Large intestine (tissue), 3 donors: ENCODE measurements at regions not wholly inside any gene's neighbourhood (a gene's known extent, or its start where the extent isn't known, plus 50 kb on each side); places are given as distances from the start of the nearest gene placed in this dataset.

Source experiments
- DNase-seq, 2 donors: peaks; one replicate each; pipeline versions ENCODE4 v3.0.0 to v3.0.0-alpha.2; 2013
- H3K27ac ChIP-seq: one replicate; pipeline ENCODE4 v1.5.1; 2013; ENCODE audit warnings: low read length
- H3K27me3 ChIP-seq: 2 replicates; pipeline ENCODE4 v1.6.1; 2013; ENCODE audit warnings: low read length; ENCODE audit not compliant: control insufficient read depth, insufficient read depth
- H3K36me3 ChIP-seq: 2 replicates; pipeline ENCODE4 v1.6.1; 2013; ENCODE audit warnings: low read length; ENCODE audit not compliant: control insufficient read depth, insufficient read depth
- H3K4me1 ChIP-seq: one replicate; pipeline ENCODE4 v1.6.1; 2013; ENCODE audit warnings: low read length; ENCODE audit not compliant: control insufficient read depth, insufficient read depth
- H3K4me3 ChIP-seq: one replicate; pipeline ENCODE4 v1.5.1; 2013; ENCODE audit warnings: low read length
- H3K9me3 ChIP-seq: one replicate; pipeline ENCODE4 v1.6.1; 2013; ENCODE audit warnings: mild to moderate bottlenecking, low read depth, low read length, moderate library complexity; ENCODE audit not compliant: control insufficient read depth
- WGBS: methylation state at CpG from one replicate; pipeline ENCODE4 v1.1.5; 2013; ENCODE audit warnings: low lambda C conversion rate; ENCODE audit not compliant: insufficient coverage; 5-methylcytosine and 5-hydroxymethylcytosine counted together

DNA sequence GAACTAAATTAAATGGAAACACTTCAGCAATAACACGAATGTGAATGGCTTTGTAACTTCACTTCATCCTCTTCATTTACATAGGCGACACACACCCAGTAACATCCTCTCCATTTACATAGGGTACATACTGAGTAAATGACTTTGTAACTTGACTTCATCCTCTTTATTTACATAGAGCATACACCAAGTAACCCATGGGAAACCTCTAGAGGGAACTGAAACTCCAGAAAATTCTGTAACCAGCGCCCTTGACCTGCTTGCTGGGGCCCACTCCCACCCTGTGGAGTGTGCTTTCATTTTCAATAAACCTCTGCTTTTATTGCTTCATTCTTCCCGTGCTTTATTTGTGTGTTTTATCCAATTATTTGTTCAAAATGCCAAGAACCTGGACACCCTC lies 81.6 kb upstream of the OPRM1 start:
- H3K4me3 ChIP-seq = no peak overlapping the region
- H3K36me3 ChIP-seq = no peaks in the 10 kb centered on the region
- no peaks in the 10 kb centered on the region for H3K9me3 ChIP-seq
- no peaks in the 10 kb centered on the region for H3K4me1 ChIP-seq
- no peak overlapping the region for H3K27ac ChIP-seq
- no peaks in the 10 kb centered on the region for H3K27me3 ChIP-seq
- no peak for DNase-seq
- WGBS = 72% methylated on average over 3 of the region's 4 CpGs

DNA sequence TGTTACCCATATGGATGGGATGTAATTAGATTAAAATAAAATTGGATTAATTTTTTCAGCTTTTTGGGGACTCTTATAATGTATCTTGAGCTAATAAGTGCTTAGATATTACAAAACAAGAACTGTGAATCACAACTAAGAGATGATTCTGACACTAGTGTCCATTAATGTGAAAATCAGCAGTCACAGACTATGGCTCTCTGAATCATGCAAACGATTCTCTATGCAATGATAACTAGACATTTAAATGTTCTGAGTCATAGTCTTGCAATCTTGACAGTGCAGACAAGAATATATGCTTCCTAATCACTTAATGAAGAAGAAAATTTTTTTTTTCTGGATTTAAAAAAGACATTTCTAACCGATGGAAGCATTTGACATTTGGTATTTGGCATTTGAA lies 82.2 kb upstream of the OPRM1 start:
- no peak for DNase-seq
- H3K4me3 ChIP-seq = no peak overlapping the region
- no peaks in the 10 kb centered on the region for H3K9me3 ChIP-seq
- no peaks in the 10 kb centered on the region for H3K4me1 ChIP-seq
- H3K27me3 ChIP-seq = no peaks in the 10 kb centered on the region
- H3K36me3 ChIP-seq = no peaks in the 10 kb centered on the region
- WGBS = 90% methylated on average over 2 of the region's 2 CpGs
- H3K27ac ChIP-seq = no peak overlapping the region

DNA sequence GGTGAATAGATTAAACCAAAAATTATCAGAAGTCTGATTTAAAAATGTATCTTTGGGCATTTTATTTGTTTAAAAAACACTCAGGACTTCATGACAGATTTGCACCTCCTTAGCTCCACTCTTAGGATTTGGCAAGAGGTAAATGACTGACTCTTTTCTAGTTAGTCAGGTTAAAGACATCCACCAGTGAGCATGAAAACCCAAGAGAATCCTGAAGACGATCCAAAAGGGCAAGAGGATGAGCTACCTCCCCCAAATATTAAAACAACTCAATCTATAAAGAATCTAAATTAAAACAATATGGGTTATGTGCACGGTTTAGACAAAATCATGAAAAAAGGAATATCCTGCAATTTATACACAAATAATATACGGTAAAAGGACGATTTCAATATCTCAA lies 89.4 kb upstream of the OPRM1 start:
- no peaks in the 10 kb centered on the region for H3K36me3 ChIP-seq
- no peak overlapping the region for H3K27ac ChIP-seq
- 50% methylated on average over 1 of the region's 4 CpGs for WGBS
- no peaks in the 10 kb centered on the region for H3K4me1 ChIP-seq
- no peaks in the 10 kb centered on the region for H3K27me3 ChIP-seq
- H3K4me3 ChIP-seq = no peak overlapping the region
- DNase-seq = no peak
- no peaks in the 10 kb centered on the region for H3K9me3 ChIP-seq

DNA sequence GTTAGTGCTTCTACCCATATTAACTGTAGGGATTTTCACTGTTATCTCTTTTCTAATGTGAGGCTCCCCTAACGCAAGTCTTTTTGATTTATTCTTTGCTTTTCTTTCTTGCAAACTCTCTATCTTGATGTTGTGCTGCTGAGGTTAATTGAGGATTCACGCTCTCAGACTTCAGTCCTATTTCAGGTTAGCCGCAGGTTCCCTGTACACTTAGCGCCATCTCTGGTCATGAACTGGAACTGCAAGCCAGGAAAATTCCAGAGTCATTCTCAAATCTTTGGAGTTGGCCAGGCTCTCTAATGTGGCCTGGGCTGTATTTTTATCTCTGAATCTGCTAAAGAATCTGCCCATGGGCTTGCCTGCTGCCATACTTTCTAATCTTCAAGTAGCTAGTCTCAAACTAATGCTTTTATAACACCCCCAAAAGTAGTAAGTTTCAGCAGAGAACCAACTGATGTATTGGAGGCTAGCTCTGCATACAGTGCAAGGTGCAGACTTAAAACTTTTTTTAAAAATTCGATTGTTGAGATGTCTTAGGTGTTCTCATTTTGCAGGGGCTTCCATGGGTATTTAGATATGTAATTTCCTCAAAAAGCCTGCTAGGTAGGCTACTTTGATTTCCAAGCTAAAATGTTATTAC lies 91.1 kb upstream of the OPRM1 start:
- no peaks in the 10 kb centered on the region for H3K36me3 ChIP-seq
- no peaks in the 10 kb centered on the region for H3K27me3 ChIP-seq
- no peak overlapping the region for H3K27ac ChIP-seq
- WGBS = 10% methylated on average over 3 of the region's 5 CpGs
- DNase-seq = peak in 1 of 2 donors; percentile 24
- H3K4me1 ChIP-seq = peaks cover 4% of the 10 kb centered on the region
- no peak overlapping the region for H3K4me3 ChIP-seq
- H3K9me3 ChIP-seq = no peaks in the 10 kb centered on the region

DNA sequence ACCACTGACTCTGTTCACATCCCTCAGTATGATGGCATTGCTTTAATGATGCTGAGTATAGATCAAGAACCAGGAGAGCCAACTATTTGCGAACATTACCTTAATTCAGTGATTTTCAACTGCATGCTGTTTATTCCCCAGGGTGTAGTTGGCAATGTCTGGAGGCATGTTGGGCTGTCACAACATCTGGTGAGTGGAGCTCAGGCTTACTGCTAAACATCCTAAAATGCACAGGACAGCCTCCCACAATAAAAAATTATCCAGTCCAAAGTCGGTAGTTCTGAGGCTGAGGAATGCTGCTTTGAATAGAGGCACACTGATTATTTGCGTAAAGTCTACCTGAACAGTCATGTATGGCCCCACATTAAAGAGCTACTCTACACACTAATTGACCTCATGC lies 94.8 kb upstream of the OPRM1 start:
- no CpG with 5 or more reads among the region's 3 CpGs for WGBS

DNA sequence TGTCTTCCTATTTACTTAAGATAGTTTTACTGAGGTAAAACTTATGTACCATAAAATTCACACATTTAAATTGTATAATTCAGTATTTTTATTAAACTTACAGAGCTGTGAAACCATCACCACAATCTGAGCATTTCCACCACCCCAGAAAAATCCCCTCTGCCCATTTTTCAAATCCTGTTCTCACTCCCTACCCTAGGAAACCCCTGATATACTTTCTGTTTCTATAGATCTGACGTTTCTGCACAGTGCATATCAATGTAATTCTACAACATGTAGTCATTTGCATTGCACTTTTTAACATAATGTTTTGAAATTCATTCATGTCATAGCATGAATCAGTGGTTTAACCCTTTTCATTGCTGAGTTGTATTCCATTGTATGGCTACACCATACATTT lies 96.7 kb upstream of the OPRM1 start:
- no peaks in the 10 kb centered on the region for H3K9me3 ChIP-seq
- peaks cover 14% of the 10 kb centered on the region for H3K4me1 ChIP-seq
- no CpG with 5 or more reads among the region's 1 CpG for WGBS
- H3K4me3 ChIP-seq = no peak overlapping the region
- no peaks in the 10 kb centered on the region for H3K27me3 ChIP-seq
- H3K27ac ChIP-seq = no peak overlapping the region
- H3K36me3 ChIP-seq = no peaks in the 10 kb centered on the region
- no peak for DNase-seq

More for the DNA sequence above, 94.8 kb upstream of the OPRM1 start:
- H3K4me1 ChIP-seq = peaks cover 14% of the 10 kb centered on the region
- peak in 1 of 2 donors; percentile 41 for DNase-seq
- H3K9me3 ChIP-seq = no peaks in the 10 kb centered on the region
- no peak overlapping the region for H3K4me3 ChIP-seq
- no peaks in the 10 kb centered on the region for H3K36me3 ChIP-seq
- H3K27ac ChIP-seq = no peak overlapping the region
- H3K27me3 ChIP-seq = no peaks in the 10 kb centered on the region

DNA sequence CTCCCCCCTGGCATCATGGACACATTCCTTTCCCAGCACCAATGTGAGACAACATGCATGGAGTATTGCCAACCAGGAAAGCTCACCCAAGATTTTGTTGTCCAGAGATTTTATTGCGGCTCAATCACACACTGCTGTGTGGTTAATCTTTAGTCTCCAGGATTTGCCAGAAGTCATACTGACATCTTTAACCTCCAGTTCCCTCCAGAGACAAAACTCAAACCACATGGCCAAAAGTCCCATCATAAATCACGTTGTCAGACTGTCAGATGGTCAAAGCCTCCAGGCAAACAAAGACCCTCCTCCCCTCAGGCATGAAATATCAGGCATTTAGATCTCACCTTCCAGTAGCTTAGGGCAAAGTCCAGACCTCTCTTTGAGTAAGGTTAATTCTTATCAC lies 97.3 kb upstream of the OPRM1 start:
- peaks cover 14% of the 10 kb centered on the region for H3K4me1 ChIP-seq
- H3K9me3 ChIP-seq = no peaks in the 10 kb centered on the region
- no peaks in the 10 kb centered on the region for H3K36me3 ChIP-seq
- no peak overlapping the region for H3K4me3 ChIP-seq
- H3K27me3 ChIP-seq = no peaks in the 10 kb centered on the region
- WGBS = no CpG with 5 or more reads among the region's 2 CpGs
- no peak overlapping the region for H3K27ac ChIP-seq
- DNase-seq = peak; percentile 73 to 89

DNA sequence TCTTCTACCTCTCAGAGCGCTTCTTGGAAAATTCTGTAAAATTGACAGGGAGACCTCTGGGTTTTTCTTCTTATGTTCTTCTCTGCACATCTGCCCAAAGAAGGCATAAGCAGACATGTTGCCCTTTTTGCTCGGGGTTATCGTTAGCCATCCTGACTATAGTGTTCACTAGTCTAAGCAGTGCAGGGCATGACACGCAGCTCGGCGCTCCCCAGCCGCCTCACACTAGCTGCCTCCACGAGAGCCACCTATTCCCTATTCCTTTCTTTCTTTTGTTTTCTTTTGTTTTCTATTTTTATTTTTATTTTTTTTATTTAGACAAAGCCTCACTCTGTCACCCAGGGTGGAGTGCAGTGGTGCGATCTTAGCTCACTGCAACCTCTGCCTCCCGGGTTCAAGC lies 100.2 kb upstream of the OPRM1 start:
- Histone ChIP-seq H3K9me3 (no peaks in the 10 kb centered on the region), H3K27me3 (no peaks in the 10 kb centered on the region), H3K36me3 (no peaks in the 10 kb centered on the region), H3K27ac (no peak overlapping the region), H3K4me3 (no peak overlapping the region), H3K4me1 (peaks cover 14% of the 10 kb centered on the region)
- 84% methylated on average over 8 of the region's 10 CpGs for WGBS
- no peak for DNase-seq

DNA sequence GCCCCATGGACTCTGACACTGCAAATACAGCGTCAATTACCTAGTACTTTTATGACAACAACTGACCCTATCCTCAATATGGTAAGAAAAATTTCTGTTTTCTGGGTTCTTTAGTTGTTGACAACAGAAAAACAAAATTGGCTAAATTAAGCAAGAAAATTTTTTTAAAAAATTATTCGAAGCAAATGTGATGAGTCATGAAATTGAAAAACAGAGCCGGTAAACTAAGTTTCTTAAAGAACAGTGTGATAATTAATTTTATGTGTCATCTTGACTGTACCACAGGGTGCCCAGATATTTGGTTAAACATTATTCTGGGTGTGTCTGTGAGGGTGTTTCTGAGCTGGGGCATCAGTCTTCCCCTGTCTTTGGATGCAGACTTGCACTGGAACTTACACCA lies 107.6 kb upstream of the OPRM1 start:
- no peaks in the 10 kb centered on the region for H3K27me3 ChIP-seq
- no peak for DNase-seq
- no peak overlapping the region for H3K27ac ChIP-seq
- WGBS = 69% methylated on average over 3 of the region's 3 CpGs
- H3K9me3 ChIP-seq = no peaks in the 10 kb centered on the region
- no peak overlapping the region for H3K4me3 ChIP-seq
- H3K4me1 ChIP-seq = no peaks in the 10 kb centered on the region
- no peaks in the 10 kb centered on the region for H3K36me3 ChIP-seq

DNA sequence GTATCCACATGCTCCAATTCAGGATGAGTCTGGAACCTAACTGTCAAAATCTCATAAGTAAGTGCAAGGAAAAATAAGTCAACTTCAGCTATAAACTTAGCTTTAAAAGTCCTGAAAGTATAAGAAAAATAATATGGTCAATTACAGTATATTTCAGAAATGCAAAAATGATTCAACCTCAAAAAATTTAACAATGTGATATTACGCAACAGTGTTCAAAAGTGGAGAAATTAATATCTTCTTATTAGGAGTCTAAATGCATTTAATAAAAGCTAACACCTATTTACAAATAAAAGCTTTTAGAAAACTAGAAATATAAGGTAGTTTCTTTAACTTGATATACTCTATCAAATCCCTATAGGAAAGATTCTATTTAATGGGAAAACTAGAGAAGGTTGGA lies 111.2 kb upstream of the OPRM1 start:
- no peaks in the 10 kb centered on the region for H3K36me3 ChIP-seq
- no peaks in the 10 kb centered on the region for H3K9me3 ChIP-seq
- 100% methylated on average over 1 of the region's 1 CpG for WGBS
- H3K4me1 ChIP-seq = no peaks in the 10 kb centered on the region
- no peaks in the 10 kb centered on the region for H3K27me3 ChIP-seq
- H3K4me3 ChIP-seq = no peak overlapping the region
- DNase-seq = no peak
- no peak overlapping the region for H3K27ac ChIP-seq

DNA sequence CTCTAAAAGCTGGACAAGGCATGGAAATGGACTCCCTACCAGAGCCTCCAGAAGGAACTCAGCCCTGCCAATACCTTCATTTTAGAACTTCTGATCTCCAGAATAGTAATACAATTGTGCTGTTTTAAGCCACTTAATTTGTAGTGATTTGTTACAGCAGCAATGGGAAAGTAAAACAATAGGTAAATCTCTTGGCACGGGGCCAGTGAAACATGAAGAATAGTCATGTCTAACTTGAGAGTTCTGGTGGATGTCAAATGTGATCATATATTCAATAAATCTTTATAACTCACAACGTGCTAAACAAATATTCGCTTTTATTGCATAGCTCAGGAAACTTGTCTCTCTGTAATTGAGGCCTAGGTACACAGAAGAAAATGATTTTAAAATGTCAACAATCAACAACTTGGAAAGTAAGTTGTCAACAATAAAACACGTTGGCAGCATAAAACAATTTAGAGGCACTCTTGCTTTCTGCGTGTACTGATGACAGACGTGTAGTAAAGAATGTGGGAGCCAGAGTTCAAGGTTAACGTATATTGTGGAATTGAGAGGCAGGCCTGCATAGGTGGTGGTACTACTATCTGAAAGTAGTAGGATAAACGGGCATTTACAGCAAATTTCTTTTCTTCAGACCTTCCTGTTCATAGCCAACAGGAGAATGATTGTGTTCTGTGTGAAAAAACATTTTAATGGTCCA lies 140.5 kb upstream of the OPRM1 start:
- DNase-seq = no peak
- no peaks in the 10 kb centered on the region for H3K36me3 ChIP-seq
- no peak overlapping the region for H3K27ac ChIP-seq
- no peaks in the 10 kb centered on the region for H3K4me1 ChIP-seq
- H3K27me3 ChIP-seq = no peaks in the 10 kb centered on the region
- no peaks in the 10 kb centered on the region for H3K9me3 ChIP-seq
- no peak overlapping the region for H3K4me3 ChIP-seq
- WGBS = 52% methylated on average over 3 of the region's 8 CpGs
